IPS DF 4.7 (cell line): ENCODE measurements at regions not wholly inside any gene's neighbourhood (a gene's known extent, or its start where the extent isn't known, plus 50 kb on each side); places are given as distances from the start of the nearest gene placed in this dataset.

Experiments
- DNase-seq: peaks from one replicate; pipeline ENCODE4 v3.0.0-alpha.2; 2013; ENCODE audit warnings: low spot score; ENCODE audit errors: extremely low read depth

GRCh38 chr5:61901997-61902396, 404.0 kb upstream of the KIF2A start:
- no peak for DNase-seq

- no peak for DNase-seq
Measured at GRCh38 chr5:61904730-61905129, 401.3 kb upstream of the KIF2A start.

- no peak for DNase-seq
Measured at GRCh38 chr5:61905613-61906012, 400.4 kb upstream of the KIF2A start.

- no peak for DNase-seq
Measured at GRCh38 chr5:61906820-61907219, 399.2 kb upstream of the KIF2A start.

- DNase-seq: no peak
Measured at GRCh38 chr5:61907995-61908394, 398.0 kb upstream of the KIF2A start.

GRCh38 chr5:61910771-61911170, 395.2 kb upstream of the KIF2A start:
- DNase-seq: no peak

- no peak for DNase-seq
Measured at GRCh38 chr5:61912559-61912958, 393.4 kb upstream of the KIF2A start.

- DNase-seq: no peak
Measured at GRCh38 chr5:61915646-61916045, 390.4 kb upstream of the KIF2A start.

GRCh38 chr5:61916621-61917620, 389.1 kb upstream of the KIF2A start:
- no peak for DNase-seq

GRCh38 chr5:61918611-61919010, 387.4 kb upstream of the KIF2A start:
- DNase-seq: no peak

GRCh38 chr5:61919920-61920319, 386.1 kb upstream of the KIF2A start:
- no peak for DNase-seq

- no peak for DNase-seq
Measured at GRCh38 chr5:61924251-61924650, 381.8 kb upstream of the KIF2A start.

GRCh38 chr5:61926911-61927310, 379.1 kb upstream of the KIF2A start:
- DNase-seq: no peak

GRCh38 chr5:61931236-61931635, 374.8 kb upstream of the KIF2A start:
- DNase-seq: no peak

GRCh38 chr5:61933787-61934626, 372.0 kb upstream of the KIF2A start:
- no peak for DNase-seq

GRCh38 chr5:61941637-61942036, 364.4 kb upstream of the KIF2A start:
- no peak for DNase-seq

- DNase-seq: no peak
Measured at GRCh38 chr5:61942462-61943049, 363.4 kb upstream of the KIF2A start.

GRCh38 chr5:61943713-61944112, 362.3 kb upstream of the KIF2A start:
- DNase-seq: no peak

- no peak for DNase-seq
Measured at GRCh38 chr5:61948151-61948550, 357.9 kb upstream of the KIF2A start.

GRCh38 chr5:61949054-61949678, 356.8 kb upstream of the KIF2A start:
- DNase-seq: no peak

- no peak for DNase-seq
Measured at GRCh38 chr5:61949679-61950435, 356.1 kb upstream of the KIF2A start.
